Endodermal cell (in vitro differentiated cells): ENCODE measurements at regions not wholly inside any gene's neighbourhood (a gene's known extent, or its start where the extent isn't known, plus 50 kb on each side); places are given as distances from the start of the nearest gene placed in this dataset.

ENCODE experiments used
- DNase-seq: peaks from one replicate; pipeline ENCODE4 v3.0.0-alpha.2; 2017
- H3K27ac ChIP-seq: 2 replicates; pipeline ENCODE4 v1.5.1; 2013; ENCODE audit warnings: mild to moderate bottlenecking, low read depth, low read length, moderate library complexity
- H3K27me3 ChIP-seq: 2 replicates; pipeline ENCODE4 v1.6.1; 2013; ENCODE audit warnings: mild to moderate bottlenecking, low read length, moderate library complexity; ENCODE audit not compliant: insufficient read depth, control insufficient read depth, poor library complexity, severe bottlenecking
- H3K36me3 ChIP-seq: 2 replicates; pipeline ENCODE4 v1.7.0; 2013; ENCODE audit warnings: mild to moderate bottlenecking, low read length, moderate library complexity; ENCODE audit not compliant: control insufficient read depth, insufficient read depth
- H3K4me1 ChIP-seq: one replicate; pipeline ENCODE4 v1.7.0; 2013; ENCODE audit warnings: low read length; ENCODE audit not compliant: control insufficient read depth, insufficient read depth
- H3K4me3 ChIP-seq: 2 replicates; pipeline ENCODE4 v1.5.1; 2013; ENCODE audit warnings: mild to moderate bottlenecking, low read length, moderate library complexity
- H3K9ac ChIP-seq: 2 replicates; pipeline ENCODE4 v1.6.1; 2013; ENCODE audit warnings: mild to moderate bottlenecking, low read length, moderate library complexity; ENCODE audit not compliant: poor library complexity, severe bottlenecking; ENCODE audit errors: extremely low read depth
- H3K9me3 ChIP-seq: 2 replicates; pipeline ENCODE4 v1.6.1; 2013; ENCODE audit warnings: mild to moderate bottlenecking, low read length, moderate library complexity; ENCODE audit not compliant: control insufficient read depth
- H3K27ac Mint-ChIP-seq: 2 replicates; pipeline ENCODE4 v1.8.0; 2020; ENCODE audit warnings: mixed read lengths
- H3K27me3 Mint-ChIP-seq: 2 replicates; pipeline ENCODE4 v1.8.0; 2021; ENCODE audit warnings: mild to moderate bottlenecking, mixed read lengths; ENCODE audit not compliant: insufficient read depth
- H3K36me3 Mint-ChIP-seq: 2 replicates; pipeline ENCODE4 v1.8.0; 2020; ENCODE audit warnings: low read depth, mixed read lengths
- H3K4me1 Mint-ChIP-seq: 2 replicates; pipeline ENCODE4 v1.8.0; 2020; ENCODE audit warnings: mixed read lengths
- H3K4me3 Mint-ChIP-seq: 2 replicates; pipeline ENCODE4 v1.8.0; 2020; ENCODE audit warnings: mild to moderate bottlenecking, moderate library complexity, mixed read lengths
- H3K9me3 Mint-ChIP-seq: 2 replicates; pipeline ENCODE4 v1.8.0; 2020; ENCODE audit warnings: mild to moderate bottlenecking, mixed read lengths
- CTCF ChIP-seq: fragments of 200-600 bp; sonication (generic); conservative IDR thresholded peaks from 2 replicates; pipeline ENCODE4 v1.5.0; 2021; ENCODE audit warnings: antibody characterized with exemption, mild to moderate bottlenecking
- WGBS, 2 experiments: methylation state at CpG; one replicate each; pipeline versions ENCODE4 v1.1.5 to v1.1.7; 2013; ENCODE audit warnings: missing lambda C conversion rate in 2 of 2, mixed read lengths in 1 of 2; ENCODE audit not compliant: insufficient coverage in 1 of 2, insufficient read length in 1 of 2; 5-methylcytosine and 5-hydroxymethylcytosine counted together

GRCh38 chr5:31137676-31138075, 55.8 kb upstream of the CDH6 start:
- no peak overlapping the region for H3K27ac ChIP-seq
- TF ChIP-seq CTCF = no peak
- H3K9me3 ChIP-seq = no peaks in the 10 kb centered on the region
- Mint-ChIP-seq H3K4me1 (no peaks in the 10 kb centered on the region), H3K9me3 (no peaks in the 10 kb centered on the region), H3K4me3 (no peak overlapping the region), H3K27ac (no peak overlapping the region), H3K27me3 (no peaks in the 10 kb centered on the region), H3K36me3 (no peaks in the 10 kb centered on the region)
- no peak overlapping the region for H3K9ac ChIP-seq
- no peak for DNase-seq
- H3K36me3 ChIP-seq = no peaks in the 10 kb centered on the region
- 82% methylated on average over 2 of the region's 2 CpGs; no CpG with 5 or more reads in 1 of the 2 experiments for WGBS, 2 experiments
- H3K4me3 ChIP-seq = no peak overlapping the region
- H3K4me1 ChIP-seq = no peaks in the 10 kb centered on the region
- no peaks in the 10 kb centered on the region for H3K27me3 ChIP-seq

GRCh38 chr5:31135542-31135941, 57.9 kb upstream of the CDH6 start:
- no peak overlapping the region for H3K9ac ChIP-seq
- H3K9me3 Mint-ChIP-seq = no peaks in the 10 kb centered on the region
- no peaks in the 10 kb centered on the region for H3K36me3 Mint-ChIP-seq
- TF ChIP-seq CTCF = no peak
- no peak overlapping the region for H3K4me3 Mint-ChIP-seq
- DNase-seq = no peak
- H3K9me3 ChIP-seq = no peaks in the 10 kb centered on the region
- no peaks in the 10 kb centered on the region for H3K27me3 Mint-ChIP-seq
- H3K4me3 ChIP-seq = no peak overlapping the region
- H3K27ac Mint-ChIP-seq = no peak overlapping the region
- H3K27ac ChIP-seq = no peak overlapping the region
- no peaks in the 10 kb centered on the region for H3K27me3 ChIP-seq
- H3K4me1 Mint-ChIP-seq = no peaks in the 10 kb centered on the region
- no peaks in the 10 kb centered on the region for H3K36me3 ChIP-seq
- H3K4me1 ChIP-seq = no peaks in the 10 kb centered on the region
- 98% methylated on average over 5 of the region's 5 CpGs for WGBS, 2 experiments

GRCh38 chr5:31133488-31133887, 60.0 kb upstream of the CDH6 start:
- Histone ChIP-seq H3K9ac (no peak overlapping the region), H3K27me3 (no peaks in the 10 kb centered on the region), H3K9me3 (no peaks in the 10 kb centered on the region), H3K4me3 (no peak overlapping the region), H3K27ac (no peak overlapping the region), H3K4me1 (no peaks in the 10 kb centered on the region), H3K36me3 (no peaks in the 10 kb centered on the region)
- no peak for DNase-seq
- no peak for TF ChIP-seq CTCF
- Mint-ChIP-seq H3K9me3 (no peaks in the 10 kb centered on the region), H3K27me3 (no peaks in the 10 kb centered on the region), H3K4me1 (no peaks in the 10 kb centered on the region), H3K36me3 (no peaks in the 10 kb centered on the region), H3K4me3 (no peak overlapping the region), H3K27ac (no peak overlapping the region)
- 94 to 100% methylated on average over 1 to 4 of the region's 4 CpGs for WGBS, 2 experiments
